Chondrocyte (in vitro differentiated cells): ENCODE measurements at regions not wholly inside any gene's neighbourhood (a gene's known extent, or its start where the extent isn't known, plus 50 kb on each side); places are given as distances from the start of the nearest gene placed in this dataset.
"Not testable (repeated sequence)": the region's sequence is repeated elsewhere in the genome, so short reads cannot be mapped to it uniquely, and the experiment has no call there.

Source experiments
- DNase-seq: peaks from one replicate; pipeline ENCODE4 v3.0.0; 2021; ENCODE audit warnings: mixed read lengths, low spot score
- H3K27ac Mint-ChIP-seq: one replicate; pipeline ENCODE4 v1.8.0; 2021; ENCODE audit warnings: mild to moderate bottlenecking, moderate library complexity, mixed read lengths; ENCODE audit not compliant: unreplicated experiment
- H3K27me3 Mint-ChIP-seq: 2 replicates; pipeline ENCODE4 v1.8.0; 2021; ENCODE audit warnings: low read depth, mixed read lengths
- H3K36me3 Mint-ChIP-seq: 2 replicates; pipeline ENCODE4 v1.8.0; 2021; ENCODE audit warnings: low read depth, mixed read lengths
- H3K4me1 Mint-ChIP-seq: 2 replicates; pipeline ENCODE4 v1.8.0; 2021; ENCODE audit warnings: low read depth, mild to moderate bottlenecking, mixed read lengths
- H3K4me3 Mint-ChIP-seq: one replicate; pipeline ENCODE4 v1.8.0; 2021; ENCODE audit warnings: mild to moderate bottlenecking, moderate library complexity, mixed read lengths; ENCODE audit not compliant: unreplicated experiment
- H3K9me3 Mint-ChIP-seq: 2 replicates; pipeline ENCODE4 v1.8.0; 2021; ENCODE audit warnings: low read depth, mixed read lengths
- CTCF ChIP-seq: fragments of 200-600 bp; sonication (generic); IDR thresholded peaks from 2 replicates; pipeline ENCODE4 v1.5.0; 2021; ENCODE audit warnings: antibody characterized with exemption, mild to moderate bottlenecking, moderate library complexity

GRCh38 chr2:106334802-106335201, 133.4 kb downstream of the RGPD3 start:
- no peak overlapping the region for H3K4me3 Mint-ChIP-seq
- TF ChIP-seq CTCF, result no peak
- peaks cover 6% of the 10 kb centered on the region for H3K9me3 Mint-ChIP-seq
- peaks cover 65% of the 10 kb centered on the region for H3K4me1 Mint-ChIP-seq
- peak overlapping the region; percentile 37 for H3K27ac Mint-ChIP-seq
- no peak for DNase-seq
- H3K27me3 Mint-ChIP-seq, result no peaks in the 10 kb centered on the region
- no peaks in the 10 kb centered on the region for H3K36me3 Mint-ChIP-seq

- not testable (repeated sequence) for H3K4me3 Mint-ChIP-seq, H3K9me3 Mint-ChIP-seq, H3K27me3 Mint-ChIP-seq, H3K27ac Mint-ChIP-seq, H3K36me3 Mint-ChIP-seq, DNase-seq
- peaks cover 66% of the 10 kb centered on the region for H3K4me1 Mint-ChIP-seq
Observed at GRCh38 chr2:106333253-106333873, 134.8 kb downstream of the RGPD3 start.

- no peak for TF ChIP-seq CTCF
- H3K27ac Mint-ChIP-seq, result no peak overlapping the region
Observed at GRCh38 chr2:106332054-106332453, 136.2 kb downstream of the RGPD3 start.

GRCh38 chr2:106330384-106331261, 136.5 kb upstream of the UXS1 start:
- H3K27ac Mint-ChIP-seq, result peak overlapping the region; percentile 77
- peaks cover 57% of the 10 kb centered on the region for H3K4me1 Mint-ChIP-seq

More at GRCh38 chr2:106332054-106332453, 136.2 kb downstream of the RGPD3 start:
- no peak for DNase-seq
- Mint-ChIP-seq H3K4me3 (no peak overlapping the region), H3K27me3 (no peaks in the 10 kb centered on the region), H3K9me3 (peaks cover 6% of the 10 kb centered on the region), H3K4me1 (peaks cover 57% of the 10 kb centered on the region), H3K36me3 (no peaks in the 10 kb centered on the region)

GRCh38 chr2:106323337-106324013, 129.4 kb upstream of the UXS1 start:
- no peak overlapping the region for H3K27ac Mint-ChIP-seq
- TF ChIP-seq CTCF, result no peak
- peaks cover 9% of the 10 kb centered on the region for H3K4me1 Mint-ChIP-seq

More at GRCh38 chr2:106330384-106331261, 136.5 kb upstream of the UXS1 start:
- not testable (repeated sequence) for H3K36me3 Mint-ChIP-seq, H3K27me3 Mint-ChIP-seq, DNase-seq, H3K9me3 Mint-ChIP-seq, H3K4me3 Mint-ChIP-seq
- peak; percentile 15 for TF ChIP-seq CTCF

More at GRCh38 chr2:106323337-106324013, 129.4 kb upstream of the UXS1 start:
- no peak overlapping the region for H3K4me3 Mint-ChIP-seq
- DNase-seq, result no peak
- peaks cover 2% of the 10 kb centered on the region for H3K9me3 Mint-ChIP-seq
- H3K36me3 Mint-ChIP-seq, result no peaks in the 10 kb centered on the region
- H3K27me3 Mint-ChIP-seq, result peaks cover 2% of the 10 kb centered on the region
